Stimulated activated CD4-positive, alpha-beta T cell treated with anti-CD3 and anti-CD28 coated beads, Interleukin-4, amount 100 ng/mL, for 48 hours (primary cell): ENCODE measurements at regions not wholly inside any gene's neighbourhood (a gene's known extent, or its start where the extent isn't known, plus 50 kb on each side); places are given as distances from the start of the nearest gene placed in this dataset.
"Not testable (repeated sequence)": the region's sequence is repeated elsewhere in the genome, so short reads cannot be mapped to it uniquely, and the experiment has no call there.

ENCODE experiments used
- DNase-seq, 2 donors: peaks; one replicate each; pipeline ENCODE4 v3.0.0-alpha.2; 2020; ENCODE audit warnings: low read depth in 2 of 2

- DNase-seq, result no peak
Observed at GRCh38 chr3:8420612-8421011, 81.0 kb upstream of the LMCD1 start.

- DNase-seq, result no peak
Observed at GRCh38 chr3:8421267-8421666, 80.4 kb upstream of the LMCD1 start.

- no peak for DNase-seq
Observed at GRCh38 chr3:8421711-8422110, 79.9 kb upstream of the LMCD1 start.

- no peak for DNase-seq
Observed at GRCh38 chr3:8423307-8423706, 78.3 kb upstream of the LMCD1 start.

GRCh38 chr3:8424281-8424680 is 77.3 kb upstream of the LMCD1 start:
- no peak for DNase-seq

- no peak for DNase-seq
Observed at GRCh38 chr3:8436661-8437287, 64.8 kb upstream of the LMCD1 start.

GRCh38 chr3:8438507-8439079 is 63.0 kb upstream of the LMCD1 start:
- DNase-seq, result no peak

GRCh38 chr3:8440142-8440541 is 61.5 kb upstream of the LMCD1 start:
- DNase-seq, result not testable (repeated sequence)

GRCh38 chr3:8441969-8442559 is 59.6 kb upstream of the LMCD1 start:
- no peak for DNase-seq

GRCh38 chr3:8442993-8443650 is 58.5 kb upstream of the LMCD1 start:
- DNase-seq, result no peak

GRCh38 chr3:8443829-8444791 is 57.5 kb upstream of the LMCD1 start:
- DNase-seq, result no peak

GRCh38 chr3:8444883-8445282 is 56.7 kb upstream of the LMCD1 start:
- no peak for DNase-seq

- DNase-seq, result no peak
Observed at GRCh38 chr3:8445861-8446260, 55.8 kb upstream of the LMCD1 start.

- DNase-seq, result no peak
Observed at GRCh38 chr3:8446845-8447244, 54.8 kb upstream of the LMCD1 start.

GRCh38 chr3:8450618-8451017 is 51.0 kb upstream of the LMCD1 start:
- no peak for DNase-seq

- no peak for DNase-seq
Observed at GRCh38 chr3:8451696-8452095, 49.9 kb upstream of the LMCD1 start.
